ENCODE measurements at regions not wholly inside any gene's neighbourhood (a gene's known extent, or its start where the extent isn't known, plus 50 kb on each side); places are given as distances from the start of the nearest gene placed in this dataset.
A peak's percentile ranks its signal among the peaks of the same experiment; 100 is the strongest.

DNA sequence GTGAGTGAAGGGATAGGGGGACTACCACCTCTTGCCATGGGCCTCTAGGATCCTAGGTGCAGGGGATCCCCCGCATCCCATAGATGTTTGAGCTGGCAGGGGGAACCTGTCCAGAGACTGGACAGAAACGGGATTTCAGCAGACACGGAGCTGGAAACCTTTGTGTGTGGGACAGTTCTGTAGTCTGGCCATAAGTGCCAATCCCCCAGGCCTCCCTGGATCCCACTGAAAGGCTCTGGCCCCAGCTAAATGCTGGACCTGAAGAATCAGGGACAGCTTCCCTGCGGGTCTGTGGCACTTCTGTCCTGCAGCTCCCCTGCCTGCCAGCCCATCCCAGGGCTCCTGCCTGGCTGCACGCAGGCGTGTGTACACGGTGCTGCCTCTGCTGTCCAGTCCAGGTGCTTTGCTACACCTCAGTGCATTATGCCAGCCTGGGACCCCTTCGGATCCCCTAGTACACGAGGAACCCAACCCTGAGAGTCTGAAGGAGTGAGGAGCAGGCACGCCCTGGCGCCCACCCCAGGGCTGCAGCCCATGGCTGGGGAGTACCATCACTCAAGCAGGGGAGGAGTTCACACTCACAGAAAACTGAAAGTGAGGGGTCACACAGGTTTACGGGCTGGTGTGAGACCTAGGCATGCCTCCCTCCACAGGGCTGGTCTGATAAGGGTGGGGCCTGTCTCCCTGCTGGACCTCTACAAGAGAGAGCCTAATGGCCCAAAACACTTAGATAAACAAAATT lies 703.0 kb downstream of the ARAP2 start:
- no peak for DNase-seq (ENCODE audit: low spot score)

DNA sequence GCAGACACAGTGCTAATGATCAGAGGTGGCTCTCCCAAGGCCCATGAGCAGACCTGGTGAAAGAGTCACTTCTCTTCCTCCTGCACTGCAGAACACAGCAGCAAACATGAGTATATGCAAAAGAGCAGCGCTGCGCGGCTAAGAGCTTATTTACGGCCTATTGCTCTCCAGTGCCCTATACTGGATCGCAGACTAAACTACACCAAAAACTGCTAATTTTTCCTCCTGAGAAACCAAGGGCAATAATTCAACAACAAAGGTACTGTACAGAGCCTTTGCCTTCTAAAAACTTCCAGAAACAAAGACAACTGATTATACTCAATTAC lies 702.5 kb downstream of the ARAP2 start:
- no peak for DNase-seq (ENCODE audit: low spot score)

DNA sequence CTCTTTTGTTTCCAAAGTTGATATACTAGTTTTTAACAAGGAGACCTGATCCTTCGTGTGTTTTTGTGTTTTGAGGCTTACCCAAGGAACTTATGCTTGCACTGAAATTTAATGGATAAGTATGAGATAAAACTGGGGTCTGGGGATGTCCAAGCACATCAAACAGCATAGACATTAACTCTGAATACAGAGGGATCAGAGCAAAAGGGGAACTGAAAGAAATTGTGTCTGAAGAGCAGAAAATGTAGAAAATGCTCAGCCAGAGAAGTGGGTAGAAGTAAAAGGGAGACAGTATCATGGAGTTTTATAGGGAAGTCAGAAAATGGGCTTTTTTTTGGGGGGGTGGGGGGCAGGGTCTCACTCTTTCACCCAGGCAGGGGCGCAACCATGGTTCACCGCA lies 695.4 kb downstream of the ARAP2 start:
- DNase-seq (ENCODE audit: low spot score) = no peak

DNA sequence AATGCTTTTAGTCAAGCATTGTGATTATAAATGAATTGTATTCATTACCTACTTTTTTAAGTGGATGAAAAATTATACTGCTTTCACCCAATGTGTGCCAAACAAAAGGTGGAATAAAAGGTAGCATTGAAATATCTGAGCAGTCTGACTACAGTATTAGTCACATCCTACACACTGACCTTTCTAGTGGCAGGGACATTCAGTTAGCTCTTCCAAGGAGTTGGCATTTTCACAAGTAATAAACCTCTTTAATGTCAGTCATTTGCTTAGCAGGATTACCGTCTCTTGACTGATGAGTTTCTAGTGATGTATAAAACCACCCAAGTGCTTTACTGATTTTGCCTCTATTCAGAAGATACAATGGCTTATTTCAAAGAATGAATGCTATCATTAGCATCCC lies 687.9 kb downstream of the ARAP2 start:
- DNase-seq (ENCODE audit: low spot score) = no peak

DNA sequence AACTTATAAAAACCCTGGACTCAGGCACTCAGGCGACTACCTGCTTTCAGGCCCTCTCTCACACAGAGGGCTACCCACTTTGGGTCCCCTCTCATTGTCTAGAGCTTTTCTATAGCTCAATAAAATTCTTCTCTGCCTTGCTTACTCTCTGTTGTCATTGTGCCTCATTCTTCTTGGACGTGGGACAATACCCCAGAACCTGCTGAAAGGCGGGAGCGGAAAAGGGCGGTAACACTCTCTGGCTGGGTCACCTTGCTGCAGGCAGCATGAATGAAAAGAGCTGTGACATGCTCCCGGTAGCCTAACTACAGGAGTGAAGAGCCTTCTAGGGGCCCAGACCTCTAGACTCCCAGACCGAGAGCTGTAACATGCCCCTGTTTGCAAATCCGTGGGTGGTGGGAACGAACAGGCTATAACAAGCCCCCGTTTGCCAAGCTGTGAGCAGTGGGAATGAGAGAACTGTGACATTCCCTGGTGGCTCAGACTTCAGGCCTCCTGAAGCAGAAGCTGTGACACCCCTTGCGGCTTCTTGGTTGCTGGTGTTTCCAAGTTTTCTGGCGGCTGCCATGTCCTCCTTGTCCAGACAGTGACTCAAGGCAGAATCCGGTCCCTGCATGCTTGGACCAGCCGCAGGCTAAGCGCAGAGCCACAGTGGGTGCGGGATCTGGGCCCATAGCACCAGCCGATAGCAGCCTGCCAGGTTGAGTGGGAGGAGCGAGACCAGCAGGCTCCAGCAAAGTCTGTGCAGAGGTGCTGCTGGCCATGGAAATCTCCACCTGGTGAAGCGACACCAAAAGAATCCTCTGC lies 684.6 kb downstream of the ARAP2 start:
- DNase-seq (ENCODE audit: low spot score) = no peak

DNA sequence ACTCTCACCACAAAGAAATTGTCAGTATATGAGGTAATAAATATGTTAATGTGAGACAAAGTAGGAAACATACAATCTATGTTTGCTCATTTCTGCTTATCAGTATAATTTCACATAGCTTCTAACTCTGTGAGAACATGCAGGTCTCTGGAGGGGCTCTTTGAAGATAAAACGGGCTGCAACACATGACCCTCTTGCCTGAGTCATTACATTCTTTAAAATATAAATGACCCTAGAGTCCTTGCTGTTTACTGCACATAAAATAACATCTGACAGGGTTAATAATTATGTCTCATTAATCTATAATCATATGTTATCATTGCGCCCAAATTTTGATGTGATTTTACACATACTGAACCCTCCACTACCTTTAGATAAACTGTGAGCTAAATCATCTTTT lies 681.5 kb downstream of the ARAP2 start:
- DNase-seq (ENCODE audit: low spot score) = no peak

DNA sequence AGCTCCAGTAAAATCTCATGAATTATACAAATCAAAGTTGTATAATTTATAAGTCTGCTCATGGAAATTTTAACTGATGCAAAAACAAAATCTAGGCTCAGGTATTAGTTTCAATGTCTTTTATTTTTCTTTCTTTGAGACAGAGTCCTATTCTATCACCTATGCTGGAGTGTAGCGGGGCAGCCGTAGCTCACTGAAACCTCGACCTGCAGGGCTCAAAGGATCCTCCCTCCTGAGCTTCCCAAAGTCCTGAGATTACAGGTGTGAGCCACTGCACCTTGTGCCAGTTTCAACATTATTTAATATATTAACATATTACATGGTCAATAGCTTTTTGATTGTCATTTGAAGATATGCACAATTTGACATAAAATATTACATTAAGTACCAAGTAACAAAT lies 678.7 kb downstream of the ARAP2 start:
- no peak for DNase-seq (ENCODE audit: low spot score)

DNA sequence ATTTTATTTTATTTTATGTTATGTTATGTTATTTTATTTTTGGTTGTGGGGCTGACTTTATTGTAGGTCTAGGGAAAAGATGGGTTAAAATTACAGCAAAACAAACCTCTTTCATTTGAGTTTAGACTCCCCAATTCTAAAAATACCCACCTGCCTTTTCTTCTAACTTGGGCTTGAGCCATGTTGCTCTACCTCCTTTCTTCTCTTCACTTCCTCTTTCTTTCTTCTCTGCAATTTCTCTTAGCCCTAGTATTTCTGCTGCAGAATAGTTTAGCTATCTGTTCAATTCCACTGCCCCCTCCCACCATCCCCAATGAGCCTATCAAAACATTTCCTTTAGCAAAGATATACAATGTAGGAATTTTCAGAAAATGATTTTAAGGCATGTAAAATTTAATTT lies 653.3 kb downstream of the ARAP2 start:
- DNase-seq (ENCODE audit: low spot score) = no peak

DNA sequence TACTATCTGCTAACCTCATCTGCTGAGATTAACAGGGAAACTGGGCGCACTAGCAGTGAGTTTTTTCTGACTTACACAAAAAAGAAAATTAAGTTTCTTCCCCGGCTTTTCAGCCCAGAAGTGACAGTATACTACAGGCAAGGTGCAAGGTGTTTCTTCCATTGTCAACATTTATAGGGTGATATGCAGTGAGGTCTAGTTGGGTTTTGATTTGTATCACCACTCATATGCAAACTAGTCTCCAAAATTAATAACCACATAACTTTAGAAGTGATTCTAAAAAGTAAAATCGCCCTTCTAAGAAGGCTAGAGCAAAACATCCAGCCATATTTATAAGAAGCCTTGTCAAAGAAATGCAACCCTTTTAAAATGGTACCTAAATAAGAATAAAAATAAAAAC lies 640.1 kb downstream of the ARAP2 start:
- no peak for DNase-seq (ENCODE audit: low spot score)

DNA sequence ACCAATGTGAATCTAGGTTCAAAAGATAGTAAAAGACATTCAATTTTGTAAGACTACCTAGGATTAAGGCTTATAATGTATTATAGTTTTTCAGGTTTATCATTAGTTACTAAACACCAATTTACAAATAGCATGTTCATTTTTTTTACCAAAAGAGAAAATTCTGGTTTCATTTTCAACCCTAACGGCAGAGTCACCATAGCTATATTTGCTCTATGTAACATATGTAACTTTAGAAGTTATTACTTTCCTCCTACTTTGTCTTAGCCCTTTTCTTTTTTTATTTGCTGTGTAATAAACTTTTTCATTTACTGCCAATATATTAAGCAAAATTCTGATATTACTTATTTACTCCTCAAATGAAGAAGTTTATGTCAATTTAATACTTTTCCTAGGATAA lies 639.6 kb downstream of the ARAP2 start:
- DNase-seq (ENCODE audit: low spot score) = no peak

DNA sequence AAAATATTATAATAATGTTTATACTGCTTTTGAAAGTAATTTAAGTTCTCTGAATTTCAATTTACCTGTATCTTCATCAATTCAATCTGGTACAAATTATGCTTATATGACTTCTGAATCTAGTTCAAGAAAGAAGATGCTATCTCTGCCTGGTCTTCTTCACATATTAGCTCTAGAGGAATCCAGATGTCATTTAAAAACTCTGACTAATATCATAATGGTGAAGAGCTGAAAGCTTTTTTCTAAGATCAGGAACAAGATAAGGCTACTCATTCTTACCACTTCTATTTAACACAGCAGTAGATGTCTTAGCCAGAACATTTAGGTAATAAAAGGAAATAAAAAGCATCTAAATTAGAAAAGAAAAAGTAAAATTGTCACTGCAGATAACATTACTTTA lies 636.1 kb downstream of the ARAP2 start:
- DNase-seq (ENCODE audit: low spot score) = no peak

DNA sequence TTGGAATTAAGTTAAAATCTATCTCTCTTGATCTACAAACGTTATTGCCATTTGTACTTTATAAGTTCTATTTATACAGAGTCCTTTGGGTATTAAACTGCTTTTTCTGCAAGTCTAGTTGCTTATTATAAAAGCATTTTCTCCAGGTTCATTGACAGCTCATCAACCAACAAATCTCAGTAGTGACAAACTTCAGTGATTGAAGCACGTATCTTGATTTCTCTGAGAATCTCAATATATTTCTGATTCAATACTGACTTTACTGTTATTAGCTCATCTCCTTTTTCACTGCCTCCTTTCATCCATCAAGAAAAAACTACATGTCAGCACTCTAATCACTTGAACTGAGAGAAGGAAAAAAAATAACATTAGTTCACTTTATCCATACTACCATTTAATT lies 630.2 kb downstream of the ARAP2 start:
- no peak for DNase-seq (ENCODE audit: low spot score)

DNA sequence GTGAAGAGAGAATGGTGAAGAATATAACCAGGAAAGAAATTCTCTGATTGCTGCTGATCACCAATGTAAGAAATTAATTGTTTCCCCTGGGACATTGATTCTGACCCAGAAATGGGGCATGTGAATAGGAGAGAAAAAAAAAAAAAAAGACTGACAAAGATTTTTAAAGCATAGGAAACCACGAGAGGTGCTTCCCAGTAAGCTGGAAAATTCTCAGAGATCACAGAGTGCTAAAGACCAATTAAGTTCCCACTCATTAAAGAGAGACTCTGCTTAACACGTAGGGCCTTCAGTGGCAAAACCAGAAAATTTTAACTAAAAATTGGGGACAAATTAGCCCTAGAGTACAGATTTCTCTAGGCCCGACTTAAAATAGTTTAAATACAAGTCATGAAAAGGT lies 604.4 kb downstream of the ARAP2 start:
- no peak for DNase-seq (ENCODE audit: low spot score)

DNA sequence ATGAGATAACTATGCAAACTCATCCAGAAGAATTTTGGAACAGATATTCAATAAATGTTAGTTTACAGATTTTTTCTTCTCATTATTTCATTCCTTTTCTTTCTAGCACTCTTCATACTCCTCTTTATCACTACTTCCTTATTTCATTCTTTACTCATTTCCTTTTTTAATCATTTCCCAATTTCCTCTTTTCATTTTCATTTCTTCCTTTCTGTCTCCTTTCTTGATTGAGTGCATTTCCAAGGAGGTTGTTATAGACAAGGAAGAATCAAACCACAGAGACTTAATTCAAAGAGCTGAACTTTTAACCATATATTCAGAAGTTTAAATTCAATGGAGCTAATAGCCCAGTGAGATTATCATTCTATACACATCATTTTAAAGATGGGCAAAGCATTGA lies 600.7 kb downstream of the ARAP2 start:
- DNase-seq (ENCODE audit: low spot score) = no peak

DNA sequence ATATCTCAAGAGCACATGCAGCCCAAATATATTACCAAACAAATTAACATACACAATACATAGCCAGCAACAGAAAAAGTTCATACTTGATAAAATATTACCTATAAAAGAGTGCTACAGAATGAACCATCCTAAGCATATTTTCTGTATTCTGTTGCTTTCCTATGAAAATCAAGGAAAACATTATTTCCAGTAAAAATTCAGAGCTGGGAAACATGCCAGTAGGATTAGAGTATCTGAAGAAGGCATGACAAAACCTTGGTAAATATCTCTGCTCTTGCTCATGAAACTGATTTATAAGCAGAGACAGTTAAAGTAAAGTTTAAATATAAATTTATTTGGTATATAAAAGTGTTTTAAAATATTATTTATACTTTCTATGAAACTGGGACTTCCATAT lies 599.7 kb downstream of the ARAP2 start:
- no peak for DNase-seq (ENCODE audit: low spot score)

DNA sequence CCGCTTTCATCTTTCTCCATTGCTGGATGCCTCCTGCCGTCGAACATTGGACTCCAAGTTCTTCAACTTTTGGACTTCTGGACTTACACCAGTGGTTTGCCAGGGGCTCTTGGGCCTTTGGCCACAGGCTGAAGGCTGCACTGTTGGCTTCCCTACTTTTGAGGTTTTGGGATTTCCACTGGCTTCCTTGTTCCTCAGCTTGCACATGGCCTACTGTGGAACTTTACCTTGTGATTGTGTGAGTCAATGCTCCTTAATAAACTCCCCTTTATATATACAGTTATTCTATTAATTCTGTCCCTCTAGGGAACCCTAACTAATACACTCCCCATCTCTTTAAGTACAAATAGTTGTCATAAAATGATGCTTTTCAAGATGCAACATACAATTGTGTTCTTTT lies 595.3 kb downstream of the ARAP2 start:
- DNase-seq (ENCODE audit: low spot score) = no peak

DNA sequence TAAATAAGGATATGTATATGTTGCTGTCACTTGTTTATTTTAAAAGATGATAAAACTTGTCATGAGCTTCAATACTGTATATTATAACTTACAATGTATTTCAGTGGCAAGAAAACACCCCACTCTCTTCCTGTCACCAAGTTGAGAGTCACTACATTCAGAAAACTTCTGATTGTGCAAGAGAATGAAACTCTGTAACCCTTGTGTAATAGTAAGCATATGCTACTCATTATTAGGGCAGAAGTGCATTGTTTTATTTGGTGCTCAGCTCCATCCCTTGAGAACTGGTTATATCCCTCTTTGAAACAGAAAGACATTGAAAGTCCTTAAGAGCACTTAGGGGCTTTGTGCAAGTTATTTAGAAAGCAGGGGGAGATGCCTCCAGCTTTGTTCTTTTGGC lies 594.5 kb downstream of the ARAP2 start:
- no peak for DNase-seq (ENCODE audit: low spot score)

DNA sequence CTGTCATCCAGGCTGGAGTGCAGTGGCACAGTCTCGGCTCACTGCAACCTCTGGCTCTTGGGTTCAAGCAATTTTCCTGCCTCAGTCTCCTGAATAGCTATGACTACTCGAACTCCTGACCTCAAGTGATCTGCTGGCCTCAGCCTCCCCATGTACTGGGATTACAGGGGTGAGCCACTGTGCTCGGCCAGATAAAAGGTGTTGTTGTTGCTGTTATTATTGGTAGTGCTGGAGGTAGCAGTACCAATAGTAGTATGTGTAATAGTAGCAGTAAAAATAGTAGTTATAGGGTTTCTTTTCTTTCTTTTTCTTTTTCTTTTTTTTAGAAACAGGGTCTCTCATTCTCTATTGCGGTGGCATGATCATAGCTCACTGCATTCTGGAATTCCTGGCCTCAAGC lies 592.1 kb downstream of the ARAP2 start:
- no peak for DNase-seq (ENCODE audit: low spot score)

DNA sequence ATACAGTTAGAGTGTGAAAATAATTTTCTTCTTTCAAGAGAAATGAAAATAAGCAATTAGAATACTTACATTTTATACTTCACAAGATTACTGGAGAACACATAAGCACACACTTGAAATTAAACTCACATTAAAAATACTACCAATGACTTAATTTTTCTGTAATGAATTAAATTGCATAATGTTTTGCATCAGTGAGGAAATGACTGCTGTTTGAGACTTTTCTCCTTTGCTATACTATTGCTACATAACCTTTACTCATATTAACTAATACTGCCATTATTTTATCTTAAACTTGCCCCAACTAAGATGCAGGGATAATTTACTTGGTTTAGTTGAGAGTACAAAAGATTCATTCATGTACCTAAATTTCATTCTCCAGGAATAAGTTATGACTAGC lies 590.9 kb downstream of the ARAP2 start:
- no peak for DNase-seq (ENCODE audit: low spot score)

DNA sequence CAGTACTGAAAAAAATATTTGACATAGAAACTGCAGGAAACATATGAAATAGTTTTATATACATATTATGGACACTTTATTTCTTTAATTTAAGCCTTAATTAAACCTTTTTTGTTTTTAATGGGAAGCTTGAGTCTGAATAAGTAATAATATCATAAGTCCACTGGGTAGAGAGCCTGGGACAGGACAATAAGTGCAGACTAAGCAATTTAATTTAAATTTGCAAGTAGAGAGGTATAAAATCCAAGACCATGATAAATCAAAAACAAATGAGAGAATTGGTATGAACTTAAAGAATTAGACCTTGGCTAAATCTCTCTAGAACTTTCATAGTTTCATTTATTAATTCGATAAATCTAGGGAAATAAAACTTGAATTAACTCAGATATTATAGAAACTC lies 571.2 kb downstream of the ARAP2 start:
- no peak for DNase-seq (ENCODE audit: low spot score)

DNA sequence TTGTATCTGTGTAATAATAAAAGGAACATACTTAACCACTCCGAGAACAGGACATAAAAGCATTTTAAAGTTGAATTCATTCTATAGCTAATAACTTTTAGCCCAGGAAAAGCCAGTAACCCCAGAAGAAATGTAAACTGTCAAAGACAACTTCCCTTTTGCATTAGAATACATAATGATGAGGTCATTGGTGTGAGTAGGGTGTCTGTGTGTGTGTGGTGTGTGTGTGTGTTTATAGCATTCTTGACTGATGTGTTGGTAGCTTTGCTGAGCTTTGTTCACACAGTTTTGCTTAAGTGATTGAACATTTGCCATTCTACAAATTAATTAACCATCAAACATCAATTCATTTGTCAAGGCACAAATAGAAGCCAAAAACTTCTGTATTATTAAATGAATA lies 559.6 kb downstream of the ARAP2 start:
- no peak for DNase-seq (ENCODE audit: low spot score)

DNA sequence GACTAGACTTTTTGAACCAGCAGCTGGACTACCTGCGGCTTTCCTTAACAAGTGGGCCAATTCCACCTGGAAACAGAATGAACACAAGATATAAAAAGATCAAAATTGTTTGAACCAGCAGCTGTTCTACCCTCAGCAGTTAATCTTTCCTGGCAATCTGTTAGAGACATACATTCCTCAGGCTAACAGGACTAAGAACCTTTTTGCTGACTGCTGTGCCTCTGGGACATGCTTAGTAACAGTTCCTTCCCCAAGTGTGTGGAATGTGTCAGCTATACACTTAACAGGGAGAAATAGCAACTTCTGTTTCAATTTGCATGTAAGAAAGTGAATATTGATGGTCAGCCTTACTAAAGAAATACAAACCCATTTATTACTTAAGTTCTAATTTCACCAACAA lies 554.4 kb downstream of the ARAP2 start:
- peak; percentile 6 for DNase-seq (ENCODE audit: low spot score)

DNA sequence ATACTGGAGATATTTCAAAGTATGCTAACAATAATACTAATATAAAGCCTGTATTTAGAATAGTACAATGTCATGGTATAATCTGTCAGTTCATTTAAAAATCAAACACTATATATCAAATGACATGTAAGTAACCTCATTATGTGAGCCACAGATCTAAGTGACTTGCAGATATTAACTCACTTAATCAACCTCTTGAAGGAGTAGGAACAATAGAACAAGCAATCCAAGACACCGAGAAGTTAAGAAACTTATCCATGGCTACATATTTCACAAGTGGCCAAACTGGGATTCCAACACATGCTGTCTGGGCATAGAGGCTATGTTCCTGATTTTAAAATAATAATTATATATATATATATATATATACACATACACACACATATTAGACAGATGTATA lies 554.0 kb downstream of the ARAP2 start:
- no peak for DNase-seq (ENCODE audit: low spot score)

DNA sequence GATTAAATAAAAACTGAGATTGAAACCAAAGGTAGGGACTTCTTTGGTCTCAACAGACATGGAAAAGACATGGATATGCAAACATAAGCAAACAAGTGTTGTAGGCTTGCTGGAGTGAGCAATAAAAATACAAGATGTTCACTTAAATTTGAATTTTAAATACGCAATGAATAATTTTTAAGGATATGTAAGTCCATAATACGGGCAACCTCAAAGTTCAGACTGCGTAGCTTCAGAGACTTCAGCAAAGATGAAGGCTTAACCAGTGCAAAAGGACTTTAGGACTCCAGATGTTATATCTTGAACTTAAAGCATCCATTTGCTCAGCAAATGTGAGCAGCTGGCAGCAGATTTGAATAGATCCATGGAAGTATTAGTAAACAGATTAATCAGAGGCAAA lies 549.3 kb downstream of the ARAP2 start:
- no peak for DNase-seq (ENCODE audit: low spot score)

Data from iPS-NIHi11 (cell line).